Activated CD4-positive, alpha-beta memory T cell treated with anti-CD3 and anti-CD28 coated beads, Interleukin-2, amount 10 ng/mL, durations not matched to agents 7 days and 5 days (primary cell): ENCODE measurements at regions not wholly inside any gene's neighbourhood (a gene's known extent, or its start where the extent isn't known, plus 50 kb on each side); places are given as distances from the start of the nearest gene placed in this dataset.

Source experiments
- CTCF ChIA-PET: fragments of 350-600 bp; sonication (Branson Sonifier 250); formaldehyde crosslinking; loops from one replicate; lab custom pipeline; 2021; ENCODE audit warnings: antibody characterized with exemption, inconsistent platforms; lab: Charles Lee
- POLR2A ChIA-PET: fragments of 350-600 bp; sonication (Branson Sonifier 250); formaldehyde crosslinking; loops from one replicate; lab custom pipeline; 2021; ENCODE audit warnings: antibody characterized with exemption; lab: Charles Lee
- DNase-seq: peaks from one replicate; pipeline ENCODE4 v3.0.0-alpha.2; 2020
- H3K27ac Mint-ChIP-seq: one replicate; pipeline ENCODE4 v1.8.0; 2021; ENCODE audit warnings: mild to moderate bottlenecking, mixed read lengths
- H3K27me3 Mint-ChIP-seq: one replicate; pipeline ENCODE4 v1.8.0; 2021; ENCODE audit warnings: mixed read lengths
- H3K36me3 Mint-ChIP-seq: one replicate; pipeline ENCODE4 v1.8.0; 2021; ENCODE audit warnings: low read depth, mixed read lengths
- H3K4me1 Mint-ChIP-seq: one replicate; pipeline ENCODE4 v1.8.0; 2021; ENCODE audit warnings: mixed read lengths
- H3K4me3 Mint-ChIP-seq: one replicate; pipeline ENCODE4 v1.8.0; 2021; ENCODE audit warnings: mild to moderate bottlenecking, mixed read lengths
- H3K9me3 Mint-ChIP-seq: one replicate; pipeline ENCODE4 v1.8.0; 2021; ENCODE audit warnings: mixed read lengths

GRCh38 chr2:187224989-187225388 lies 223.1 kb downstream of the CALCRL start:
- H3K4me3 Mint-ChIP-seq: no peak overlapping the region
- peaks cover 4% of the 10 kb centered on the region for H3K9me3 Mint-ChIP-seq
- no peak for DNase-seq
- no peaks in the 10 kb centered on the region for H3K27me3 Mint-ChIP-seq
- ChIA-PET POLR2A (no interaction called here), CTCF (no interaction called here)
- H3K36me3 Mint-ChIP-seq: no peaks in the 10 kb centered on the region
- no peaks in the 10 kb centered on the region for H3K4me1 Mint-ChIP-seq
- H3K27ac Mint-ChIP-seq: no peak overlapping the region

GRCh38 chr2:187220071-187220470 lies 228.0 kb downstream of the CALCRL start:
- peaks cover 4% of the 10 kb centered on the region for H3K9me3 Mint-ChIP-seq
- no peaks in the 10 kb centered on the region for H3K27me3 Mint-ChIP-seq

GRCh38 chr2:187215532-187216240 lies 232.4 kb downstream of the CALCRL start:
- CTCF ChIA-PET: no interaction called here
- no peak for DNase-seq
- H3K27me3 Mint-ChIP-seq: no peaks in the 10 kb centered on the region
- H3K9me3 Mint-ChIP-seq: peaks cover 2% of the 10 kb centered on the region
- POLR2A ChIA-PET: no interaction called here
- H3K27ac Mint-ChIP-seq: no peak overlapping the region
- no peaks in the 10 kb centered on the region for H3K4me1 Mint-ChIP-seq
- no peak overlapping the region for H3K4me3 Mint-ChIP-seq
- H3K36me3 Mint-ChIP-seq: no peaks in the 10 kb centered on the region

More at GRCh38 chr2:187220071-187220470, 228.0 kb downstream of the CALCRL start:
- H3K4me1 Mint-ChIP-seq: no peaks in the 10 kb centered on the region
- POLR2A ChIA-PET: no interaction called here
- CTCF ChIA-PET: no interaction called here
- no peak overlapping the region for H3K4me3 Mint-ChIP-seq
- H3K27ac Mint-ChIP-seq: no peak overlapping the region
- DNase-seq: no peak
- no peaks in the 10 kb centered on the region for H3K36me3 Mint-ChIP-seq

GRCh38 chr2:187214306-187214705 lies 233.7 kb downstream of the CALCRL start:
- Mint-ChIP-seq H3K4me1 (no peaks in the 10 kb centered on the region), H3K9me3 (peaks cover 2% of the 10 kb centered on the region)

GRCh38 chr2:187213798-187214197 lies 234.3 kb downstream of the CALCRL start:
- no peak overlapping the region for H3K4me3 Mint-ChIP-seq
- H3K36me3 Mint-ChIP-seq: no peaks in the 10 kb centered on the region
- H3K9me3 Mint-ChIP-seq: peaks cover 2% of the 10 kb centered on the region
- POLR2A ChIA-PET: no interaction called here
- no peak overlapping the region for H3K27ac Mint-ChIP-seq
- CTCF ChIA-PET: no interaction called here
- DNase-seq: no peak
- no peaks in the 10 kb centered on the region for H3K4me1 Mint-ChIP-seq
- no peaks in the 10 kb centered on the region for H3K27me3 Mint-ChIP-seq

More at GRCh38 chr2:187214306-187214705, 233.7 kb downstream of the CALCRL start:
- POLR2A ChIA-PET: no interaction called here
- DNase-seq: no peak
- Mint-ChIP-seq H3K27ac (no peak overlapping the region), H3K27me3 (no peaks in the 10 kb centered on the region), H3K36me3 (no peaks in the 10 kb centered on the region), H3K4me3 (no peak overlapping the region)
- CTCF ChIA-PET: no interaction called here

- H3K27ac Mint-ChIP-seq: no peak overlapping the region
- peaks cover 2% of the 10 kb centered on the region for H3K9me3 Mint-ChIP-seq
- H3K4me3 Mint-ChIP-seq: no peak overlapping the region
- no peak for DNase-seq
- no peaks in the 10 kb centered on the region for H3K36me3 Mint-ChIP-seq
- no peaks in the 10 kb centered on the region for H3K27me3 Mint-ChIP-seq
- POLR2A ChIA-PET: no interaction called here
- CTCF ChIA-PET: no interaction called here
- no peaks in the 10 kb centered on the region for H3K4me1 Mint-ChIP-seq
Observed at GRCh38 chr2:187210726-187211125, 237.3 kb downstream of the CALCRL start.

- CTCF ChIA-PET: no interaction called here
- H3K4me3 Mint-ChIP-seq: no peak overlapping the region
- H3K27me3 Mint-ChIP-seq: no peaks in the 10 kb centered on the region
- H3K36me3 Mint-ChIP-seq: no peaks in the 10 kb centered on the region
- H3K9me3 Mint-ChIP-seq: peaks cover 2% of the 10 kb centered on the region
- no peaks in the 10 kb centered on the region for H3K4me1 Mint-ChIP-seq
- no peak for DNase-seq
- no peak overlapping the region for H3K27ac Mint-ChIP-seq
- POLR2A ChIA-PET: no interaction called here
Observed at GRCh38 chr2:187208199-187208785, 239.8 kb downstream of the CALCRL start.

- no peaks in the 10 kb centered on the region for H3K27me3 Mint-ChIP-seq
- POLR2A ChIA-PET: no interaction called here
- no peak overlapping the region for H3K4me3 Mint-ChIP-seq
Observed at GRCh38 chr2:187207126-187207525, 240.9 kb downstream of the CALCRL start.

GRCh38 chr2:187206471-187206870 lies 241.6 kb downstream of the CALCRL start:
- POLR2A ChIA-PET: no interaction called here
- CTCF ChIA-PET: no interaction called here
- DNase-seq: no peak
- Mint-ChIP-seq H3K9me3 (no peaks in the 10 kb centered on the region), H3K36me3 (no peaks in the 10 kb centered on the region), H3K27ac (no peak overlapping the region), H3K4me1 (no peaks in the 10 kb centered on the region), H3K27me3 (no peaks in the 10 kb centered on the region), H3K4me3 (no peak overlapping the region)

More at GRCh38 chr2:187207126-187207525, 240.9 kb downstream of the CALCRL start:
- DNase-seq: no peak
- peaks cover 2% of the 10 kb centered on the region for H3K9me3 Mint-ChIP-seq
- CTCF ChIA-PET: no interaction called here
- H3K27ac Mint-ChIP-seq: no peak overlapping the region
- H3K36me3 Mint-ChIP-seq: no peaks in the 10 kb centered on the region
- no peaks in the 10 kb centered on the region for H3K4me1 Mint-ChIP-seq

GRCh38 chr2:187206071-187206470 lies 242.0 kb downstream of the CALCRL start:
- Mint-ChIP-seq H3K4me1 (no peaks in the 10 kb centered on the region), H3K36me3 (no peaks in the 10 kb centered on the region), H3K9me3 (no peaks in the 10 kb centered on the region), H3K27ac (no peak overlapping the region), H3K27me3 (no peaks in the 10 kb centered on the region), H3K4me3 (no peak overlapping the region)
- no peak for DNase-seq
- ChIA-PET CTCF (no interaction called here), POLR2A (no interaction called here)

GRCh38 chr2:187198136-187198535 lies 249.9 kb downstream of the CALCRL start:
- Mint-ChIP-seq H3K27me3 (no peaks in the 10 kb centered on the region), H3K9me3 (no peaks in the 10 kb centered on the region), H3K4me3 (no peak overlapping the region), H3K27ac (no peak overlapping the region), H3K4me1 (no peaks in the 10 kb centered on the region), H3K36me3 (no peaks in the 10 kb centered on the region)
- no peak for DNase-seq
- CTCF ChIA-PET: no interaction called here
- POLR2A ChIA-PET: no interaction called here

GRCh38 chr2:187194049-187194448 lies 254.0 kb downstream of the CALCRL start:
- CTCF ChIA-PET: interaction anchor here (0.6 kb wide), 1 partner anchor 640 kb away, joined by 3 read pairs; no protein-coding TSS in a partner anchor
- H3K9me3 Mint-ChIP-seq: no peaks in the 10 kb centered on the region
- DNase-seq: no peak
- no peaks in the 10 kb centered on the region for H3K27me3 Mint-ChIP-seq
- POLR2A ChIA-PET: no interaction called here
- no peak overlapping the region for H3K27ac Mint-ChIP-seq
- H3K4me3 Mint-ChIP-seq: no peak overlapping the region
- H3K36me3 Mint-ChIP-seq: no peaks in the 10 kb centered on the region
- no peaks in the 10 kb centered on the region for H3K4me1 Mint-ChIP-seq

- POLR2A ChIA-PET: no interaction called here
- no peak for DNase-seq
- Mint-ChIP-seq H3K4me1 (no peaks in the 10 kb centered on the region), H3K27ac (no peak overlapping the region), H3K9me3 (peaks cover 2% of the 10 kb centered on the region), H3K36me3 (no peaks in the 10 kb centered on the region), H3K27me3 (no peaks in the 10 kb centered on the region), H3K4me3 (no peak overlapping the region)
- CTCF ChIA-PET: no interaction called here
Observed at GRCh38 chr2:187188783-187189631, 259.0 kb downstream of the CALCRL start.
